Middle frontal gyrus (tissue), 1 donor: ENCODE measurements at regions not wholly inside any gene's neighbourhood (a gene's known extent, or its start where the extent isn't known, plus 50 kb on each side); places are given as distances from the start of the nearest gene placed in this dataset.

ENCODE experiments used
- DNase-seq: peaks from one replicate; pipeline ENCODE4 v3.0.0-alpha.2; 2015; ENCODE audit warnings: low spot score; ENCODE audit errors: extremely low spot score

GRCh38 chr1:14520514-14521163, 77.8 kb upstream of the KAZN start:
- DNase-seq = no peak

DNA sequence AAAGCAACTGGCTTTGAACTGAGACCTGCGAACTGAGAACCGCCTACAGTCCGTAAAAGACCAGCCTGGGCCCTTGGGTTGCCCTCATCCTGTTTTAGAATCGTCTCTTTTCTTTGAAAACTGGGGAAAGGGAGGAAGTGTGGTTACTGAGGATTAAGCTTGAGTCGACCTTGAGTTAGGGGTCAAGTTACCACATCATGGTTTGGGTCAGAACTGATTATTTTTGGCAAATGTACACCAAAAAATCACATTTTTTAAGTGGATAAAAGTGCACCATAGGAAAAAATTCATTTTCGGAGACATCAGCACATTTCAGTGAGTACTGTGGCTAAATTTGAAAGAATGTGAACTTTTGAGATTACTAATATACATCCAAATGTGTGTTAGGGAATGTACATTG, 76.9 kb upstream of the KAZN start:
- DNase-seq = no peak

DNA sequence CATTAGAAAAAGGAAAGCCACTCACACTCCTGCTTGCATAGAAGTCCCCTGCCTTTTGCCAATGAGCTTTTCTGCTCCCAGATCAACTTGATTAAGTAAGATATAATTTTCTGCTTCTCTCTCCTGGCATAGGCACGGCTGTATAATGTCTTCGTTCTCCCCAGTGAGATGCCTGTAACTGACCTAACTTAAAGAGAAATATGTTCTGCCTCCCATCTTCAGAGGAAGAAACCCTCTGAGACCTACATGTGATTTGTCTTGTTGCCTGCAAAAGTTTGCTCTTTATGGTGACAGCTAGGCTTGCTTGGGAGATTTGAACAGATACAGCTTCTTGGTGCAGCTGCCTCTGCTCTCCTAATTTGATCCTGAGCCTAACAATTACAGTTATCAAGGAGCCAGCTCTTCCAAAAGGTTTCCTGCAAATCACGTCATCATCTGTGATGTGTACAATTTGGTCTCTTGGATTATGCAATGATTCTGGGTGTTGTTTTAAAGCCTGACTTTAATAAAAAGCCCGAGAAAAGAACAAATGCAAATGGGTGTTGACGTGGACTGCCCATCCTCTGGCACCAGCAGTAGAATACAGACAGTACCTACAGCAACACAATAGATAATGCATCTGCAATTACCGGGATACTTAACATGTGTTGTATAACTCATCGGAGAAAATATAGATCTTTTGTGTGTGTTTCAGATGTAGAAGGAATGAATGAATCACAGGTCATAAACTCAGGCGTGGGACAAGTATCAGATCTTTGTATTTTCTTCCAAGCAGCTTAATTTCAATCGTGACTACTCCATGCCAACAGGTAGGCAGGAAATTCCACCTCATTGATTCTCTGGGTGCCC, 76.2 kb upstream of the KAZN start:
- no peak for DNase-seq

- no peak for DNase-seq
Measured at GRCh38 chr1:14522926-14523241, 75.6 kb upstream of the KAZN start.

DNA sequence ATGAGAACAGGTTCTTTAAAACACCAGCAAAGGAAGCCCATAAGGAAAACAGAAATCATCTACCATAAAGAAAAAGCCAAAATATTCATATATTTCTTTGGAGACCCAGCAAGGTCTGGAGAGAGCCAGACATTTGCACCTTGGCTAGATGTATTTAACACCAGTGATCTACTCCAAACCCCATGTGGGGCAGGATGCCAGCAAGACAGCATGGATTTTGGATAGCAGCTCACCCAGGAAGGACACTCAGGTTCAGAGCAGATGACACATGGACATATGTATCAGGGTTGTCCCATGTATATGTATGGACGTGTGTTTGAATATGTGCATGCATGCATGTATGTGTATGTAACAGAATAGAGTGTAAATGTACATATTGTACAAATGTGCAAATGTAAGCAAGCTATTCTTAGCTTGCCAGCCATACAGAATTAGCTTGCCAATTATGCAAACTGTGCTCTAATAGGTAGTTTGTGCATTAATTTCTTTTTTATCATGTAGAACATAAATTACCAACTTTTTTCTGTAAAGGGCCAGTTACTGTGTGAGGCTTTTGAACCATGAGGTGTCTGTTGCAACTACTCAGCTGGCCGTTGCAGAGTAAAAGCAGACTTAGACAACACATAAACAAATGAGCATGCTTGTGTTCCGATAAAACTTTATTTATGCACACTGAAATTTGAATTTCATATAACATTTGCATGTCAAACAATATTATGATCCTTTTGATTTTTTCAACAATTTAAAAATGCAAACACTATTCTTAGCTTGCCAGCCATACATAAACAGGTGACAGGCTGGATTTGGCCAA, 73.5 kb upstream of the KAZN start:
- no peak for DNase-seq

DNA sequence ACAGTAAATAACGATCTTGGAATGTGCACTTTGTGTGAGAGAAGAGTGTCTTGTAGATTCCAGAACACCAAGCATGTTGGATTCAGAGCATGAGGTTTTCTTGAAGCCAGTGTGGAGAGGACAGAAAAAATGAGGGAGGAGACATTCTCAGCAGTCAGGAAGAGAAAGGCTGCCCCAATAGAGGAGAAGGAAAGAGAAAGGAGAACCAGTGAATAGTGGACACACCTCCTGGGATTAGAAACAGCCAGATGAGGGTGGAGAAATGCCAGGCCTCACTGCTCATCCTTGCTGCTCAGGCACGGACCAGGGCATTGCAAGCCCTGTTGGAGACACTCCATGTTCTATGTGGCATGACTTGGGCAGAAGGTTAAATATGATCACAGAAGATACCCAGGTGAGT, 69.0 kb upstream of the KAZN start:
- no peak for DNase-seq

DNA sequence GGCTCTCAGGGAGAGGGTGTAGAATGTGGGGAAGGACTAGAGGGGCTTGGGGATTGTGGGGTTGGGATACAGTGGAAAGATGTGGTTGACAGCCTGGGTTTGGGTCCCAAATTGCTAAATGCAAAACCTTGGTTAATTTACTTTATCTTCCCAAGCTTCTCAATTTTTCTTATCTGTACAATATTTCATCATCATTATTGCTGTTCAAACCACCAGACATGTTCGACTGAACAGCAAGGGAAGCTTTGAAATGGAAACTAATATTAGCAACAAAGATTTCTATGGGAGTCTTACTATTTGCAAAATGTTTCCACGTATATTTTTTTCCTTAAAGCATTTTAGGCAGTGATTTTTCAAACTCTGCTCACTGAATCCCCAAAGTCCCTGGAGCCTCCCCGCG, 67.0 kb upstream of the KAZN start:
- no peak for DNase-seq

GRCh38 chr1:14535619-14536355, 62.7 kb upstream of the KAZN start:
- no peak for DNase-seq

DNA sequence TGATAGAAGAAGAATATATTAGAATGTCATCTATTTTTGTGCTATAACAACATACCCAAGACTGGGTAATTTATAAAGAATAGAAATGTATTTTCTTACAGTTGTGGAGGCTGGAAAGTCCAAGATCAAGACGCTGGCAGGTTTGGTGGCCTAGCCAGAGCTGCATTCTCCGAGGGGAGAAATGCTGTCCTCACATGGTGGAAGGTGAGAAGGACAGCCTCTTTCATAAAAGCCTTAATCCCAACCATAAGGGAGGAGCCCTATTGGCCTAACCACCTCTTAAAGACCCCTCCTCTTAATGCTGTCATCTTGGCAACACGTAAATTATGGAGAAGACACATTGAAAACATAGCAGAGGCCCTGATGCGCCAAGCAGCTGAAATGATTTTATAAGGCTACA, 60.1 kb upstream of the KAZN start:
- DNase-seq = no peak

- no peak for DNase-seq
Measured at GRCh38 chr1:14539309-14539708, 59.2 kb upstream of the KAZN start.

DNA sequence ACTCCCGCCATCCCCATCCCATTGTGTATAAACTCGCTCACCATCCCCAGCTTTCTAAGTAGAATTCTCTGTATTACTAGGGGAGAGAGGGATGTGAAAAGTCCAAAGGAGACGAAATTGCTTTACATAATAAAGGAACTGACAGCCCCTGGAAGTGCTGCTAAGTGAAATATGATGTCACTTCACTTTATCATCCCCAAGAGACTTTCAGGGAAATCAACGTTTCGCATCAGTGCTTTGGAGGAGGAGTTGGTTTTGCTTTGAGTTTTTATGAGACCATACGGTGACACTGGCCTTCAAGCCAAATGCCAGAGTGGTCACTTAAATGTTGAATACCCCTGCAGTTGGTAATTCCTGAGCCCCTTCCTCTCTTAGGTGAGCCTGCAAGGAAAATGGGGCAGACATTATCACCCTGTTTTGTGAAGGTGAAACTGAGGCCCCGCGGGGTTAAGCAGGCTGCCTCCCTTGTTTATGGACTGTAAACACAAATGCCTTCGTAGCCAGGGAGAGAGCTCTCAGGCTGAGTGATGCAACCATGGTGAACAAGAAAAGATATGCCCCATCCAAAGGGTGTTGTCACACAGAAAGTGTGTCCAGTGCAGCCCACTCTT, 58.4 kb upstream of the KAZN start:
- DNase-seq = no peak

DNA sequence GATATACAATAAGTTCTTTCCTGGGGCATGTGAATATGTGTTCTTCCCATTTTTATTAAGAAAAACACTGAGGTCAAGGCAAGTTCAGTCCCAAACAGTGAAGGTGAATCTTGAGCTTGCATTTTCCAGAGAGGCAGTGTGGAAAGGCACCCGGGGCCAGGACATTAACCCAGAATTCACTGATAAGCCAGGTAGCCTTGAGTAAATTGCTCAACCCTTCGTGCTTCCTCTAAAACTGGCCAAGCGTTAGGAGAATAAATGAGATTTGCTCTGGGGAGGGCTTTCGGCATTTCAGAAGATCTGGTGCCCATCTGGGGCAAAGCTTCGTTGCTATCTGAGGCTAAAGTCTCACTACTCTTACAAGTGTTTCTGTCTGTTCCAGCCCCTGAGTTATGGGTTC, 57.1 kb upstream of the KAZN start:
- no peak for DNase-seq

DNA sequence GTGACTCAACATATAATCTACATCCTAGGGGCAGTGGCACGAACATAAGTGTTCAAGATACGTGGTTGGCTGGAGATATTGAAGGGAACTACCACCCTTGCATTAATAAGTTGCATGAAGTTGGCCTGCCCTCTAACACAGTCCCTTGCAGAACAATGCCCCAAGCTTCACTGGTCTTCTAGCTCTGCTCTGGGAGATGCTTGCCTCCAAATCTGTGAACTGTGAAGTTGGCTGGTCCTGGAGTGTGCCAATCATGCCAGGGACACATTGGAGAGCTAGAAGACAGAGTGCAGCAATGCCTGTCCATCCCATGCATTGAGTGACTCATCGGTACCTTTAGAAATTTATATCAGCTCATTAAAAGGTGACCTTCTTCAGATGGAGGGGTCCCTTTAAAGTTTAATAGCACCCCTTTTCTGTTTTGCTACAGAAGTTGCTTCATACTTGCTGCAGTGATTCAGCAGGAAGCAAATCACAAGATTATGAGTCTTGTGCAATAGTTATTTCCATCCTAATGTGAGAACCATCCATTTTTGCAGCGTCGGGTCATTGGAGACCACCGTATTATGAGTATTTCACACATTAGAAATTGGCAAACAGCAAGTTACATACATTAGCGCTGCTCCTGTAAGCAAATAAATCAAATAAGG, 55.2 kb upstream of the KAZN start:
- DNase-seq = no peak

DNA sequence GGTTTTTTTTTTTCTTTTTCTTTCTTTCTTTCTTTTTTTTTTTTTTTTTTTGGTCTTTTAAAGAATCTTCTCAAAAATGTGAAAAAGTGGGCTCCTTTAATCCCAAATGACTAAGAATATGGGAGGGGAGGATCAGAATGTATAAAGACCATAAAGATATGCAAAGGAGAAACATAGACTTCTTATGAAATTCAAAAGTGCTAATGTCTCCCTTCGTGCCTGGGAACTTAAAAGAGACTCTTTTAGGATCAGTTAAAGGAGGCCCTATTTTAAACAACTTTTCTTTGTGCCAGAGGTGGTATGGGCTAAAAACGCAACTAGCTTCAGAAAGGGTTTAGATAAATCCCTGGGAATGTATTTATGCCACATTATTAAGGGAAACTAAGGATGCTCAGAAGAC, 54.2 kb upstream of the KAZN start:
- DNase-seq = no peak

DNA sequence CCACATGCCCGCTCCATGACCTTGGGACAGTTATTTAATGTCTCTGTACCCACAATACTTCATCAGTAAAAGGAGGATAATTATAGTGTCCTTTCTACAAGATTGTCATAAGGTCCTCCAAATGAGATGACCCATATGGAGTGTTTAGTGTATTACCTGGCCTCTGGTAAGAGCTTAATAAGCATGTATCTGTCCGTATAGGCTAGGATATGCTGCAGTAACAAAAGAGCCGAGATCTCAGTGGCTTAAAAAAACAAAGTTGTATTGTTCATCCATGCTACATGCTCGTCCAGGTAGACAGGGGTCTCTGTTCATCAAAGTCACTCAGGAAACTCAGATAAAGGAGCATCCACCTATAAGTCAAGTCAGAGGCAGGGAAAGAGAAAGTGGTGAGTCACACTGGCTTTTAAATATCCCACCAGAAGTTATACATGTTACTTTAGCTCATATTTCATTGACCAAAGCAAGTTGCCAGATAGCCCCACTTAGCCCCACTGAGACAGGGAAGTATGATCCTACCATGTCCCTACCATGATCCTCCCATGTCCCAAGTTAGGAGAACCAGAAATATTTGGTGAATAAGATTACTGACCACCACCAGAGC, 53.0 kb upstream of the KAZN start:
- no peak for DNase-seq

GRCh38 chr1:14546416-14546815, 52.1 kb upstream of the KAZN start:
- DNase-seq = no peak
